ENCODE measurements at regions not wholly inside any gene's neighbourhood (a gene's known extent, or its start where the extent isn't known, plus 50 kb on each side); places are given as distances from the start of the nearest gene placed in this dataset.

- no peak for DNase-seq (ENCODE audit: low read depth)
Observed at GRCh38 chr6:126529637-126530362, 189.9 kb downstream of the CENPW start.

GRCh38 chr6:126530775-126531174 is 190.9 kb downstream of the CENPW start:
- no peak for DNase-seq (ENCODE audit: low read depth)

GRCh38 chr6:126531286-126531685 is 191.4 kb downstream of the CENPW start:
- no peak for DNase-seq (ENCODE audit: low read depth)

- no peak for DNase-seq (ENCODE audit: low read depth)
Observed at GRCh38 chr6:126531840-126532239, 191.9 kb downstream of the CENPW start.

GRCh38 chr6:126534401-126534800 is 194.5 kb downstream of the CENPW start:
- no peak for DNase-seq (ENCODE audit: low read depth)

GRCh38 chr6:126535138-126535537 is 195.2 kb downstream of the CENPW start:
- DNase-seq (ENCODE audit: low read depth) = no peak

GRCh38 chr6:126535595-126535994 is 195.7 kb downstream of the CENPW start:
- DNase-seq (ENCODE audit: low read depth) = peak; percentile 50

- no peak for DNase-seq (ENCODE audit: low read depth)
Observed at GRCh38 chr6:126537061-126537816, 197.3 kb downstream of the CENPW start.

GRCh38 chr6:126539022-126539421 is 199.1 kb downstream of the CENPW start:
- DNase-seq (ENCODE audit: low read depth) = peak; percentile 54

GRCh38 chr6:126540161-126540560 is 200.2 kb downstream of the CENPW start:
- DNase-seq (ENCODE audit: low read depth) = no peak

- DNase-seq (ENCODE audit: low read depth) = no peak
Observed at GRCh38 chr6:126541806-126542491, 202.0 kb downstream of the CENPW start.

GRCh38 chr6:126546541-126547120 is 206.7 kb downstream of the CENPW start:
- no peak for DNase-seq (ENCODE audit: low read depth)

- DNase-seq (ENCODE audit: low read depth) = no peak
Observed at GRCh38 chr6:126548300-126548699, 208.4 kb downstream of the CENPW start.

- no peak for DNase-seq (ENCODE audit: low read depth)
Observed at GRCh38 chr6:126550323-126550722, 210.4 kb downstream of the CENPW start.

- DNase-seq (ENCODE audit: low read depth) = peak; percentile 51
Observed at GRCh38 chr6:126551832-126552231, 211.9 kb downstream of the CENPW start.

GRCh38 chr6:126553854-126554253 is 213.9 kb downstream of the CENPW start:
- DNase-seq (ENCODE audit: low read depth) = no peak

- no peak for DNase-seq (ENCODE audit: low read depth)
Observed at GRCh38 chr6:126570507-126570906, 230.6 kb downstream of the CENPW start.

- no peak for DNase-seq (ENCODE audit: low read depth)
Observed at GRCh38 chr6:126574301-126574700, 234.4 kb downstream of the CENPW start.

- DNase-seq (ENCODE audit: low read depth) = no peak
Observed at GRCh38 chr6:126581316-126581715, 241.4 kb downstream of the CENPW start.

- no peak for DNase-seq (ENCODE audit: low read depth)
Observed at GRCh38 chr6:126600258-126600916, 260.5 kb downstream of the CENPW start.

- DNase-seq (ENCODE audit: low read depth) = no peak
Observed at GRCh38 chr6:126603410-126603809, 263.5 kb downstream of the CENPW start.
